ENCODE measurements at regions not wholly inside any gene's neighbourhood (a gene's known extent, or its start where the extent isn't known, plus 50 kb on each side); places are given as distances from the start of the nearest gene placed in this dataset.

DNA sequence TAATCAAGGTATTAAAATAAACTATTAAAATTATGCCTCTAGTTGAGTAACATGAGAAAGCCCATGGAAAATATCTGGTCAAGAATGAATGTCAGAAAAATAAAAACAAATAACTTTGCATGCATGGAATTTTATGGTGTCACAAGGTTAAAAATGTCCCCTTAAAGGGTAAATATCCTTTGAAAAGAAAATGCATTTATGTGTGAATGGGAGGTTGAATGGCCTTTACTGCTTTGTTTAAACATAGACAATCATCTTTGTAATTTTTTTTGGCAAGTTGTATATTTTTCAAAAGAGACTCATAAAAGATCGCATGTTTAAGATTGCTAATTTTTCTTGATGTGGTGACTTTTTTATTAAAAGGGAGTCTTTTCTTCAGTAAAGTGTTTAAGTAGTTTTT, 564.2 kb downstream of the NR2F2 start:
- Histone ChIP-seq H3K4me3 (no peak overlapping the region), H3K4me1 (replicated peaks in 1 of 2) (peaks cover 0 to under 1% of the 10 kb centered on the region in 2 donors), H3K36me3 (replicated peaks in 1 of 2) (no peaks in the 10 kb centered on the region), H3K27ac (no peak overlapping the region), H3K9me3 (replicated peaks in 1 of 3) (no peaks in the 10 kb centered on the region), H3K27me3 (no peaks in the 10 kb centered on the region)
- DNase-seq = no peak
- TF ChIP-seq POLR2A (IDR thresholded peaks at IDR 0.05) = no peak
- TF ChIP-seq, protein P1, sequence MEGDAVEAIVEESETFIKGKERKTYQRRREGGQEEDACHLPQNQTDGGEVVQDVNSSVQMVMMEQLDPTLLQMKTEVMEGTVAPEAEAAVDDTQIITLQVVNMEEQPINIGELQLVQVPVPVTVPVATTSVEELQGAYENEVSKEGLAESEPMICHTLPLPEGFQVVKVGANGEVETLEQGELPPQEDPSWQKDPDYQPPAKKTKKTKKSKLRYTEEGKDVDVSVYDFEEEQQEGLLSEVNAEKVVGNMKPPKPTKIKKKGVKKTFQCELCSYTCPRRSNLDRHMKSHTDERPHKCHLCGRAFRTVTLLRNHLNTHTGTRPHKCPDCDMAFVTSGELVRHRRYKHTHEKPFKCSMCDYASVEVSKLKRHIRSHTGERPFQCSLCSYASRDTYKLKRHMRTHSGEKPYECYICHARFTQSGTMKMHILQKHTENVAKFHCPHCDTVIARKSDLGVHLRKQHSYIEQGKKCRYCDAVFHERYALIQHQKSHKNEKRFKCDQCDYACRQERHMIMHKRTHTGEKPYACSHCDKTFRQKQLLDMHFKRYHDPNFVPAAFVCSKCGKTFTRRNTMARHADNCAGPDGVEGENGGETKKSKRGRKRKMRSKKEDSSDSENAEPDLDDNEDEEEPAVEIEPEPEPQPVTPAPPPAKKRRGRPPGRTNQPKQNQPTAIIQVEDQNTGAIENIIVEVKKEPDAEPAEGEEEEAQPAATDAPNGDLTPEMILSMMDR (IDR thresholded peaks at IDR 0.05) = no peak
- 61 to 83% (median 74%) methylated on average over 1 of the region's 1 CpG for WGBS, 4 donors
- intact Hi-C loops (cut with DNase I) = no loop called here

DNA sequence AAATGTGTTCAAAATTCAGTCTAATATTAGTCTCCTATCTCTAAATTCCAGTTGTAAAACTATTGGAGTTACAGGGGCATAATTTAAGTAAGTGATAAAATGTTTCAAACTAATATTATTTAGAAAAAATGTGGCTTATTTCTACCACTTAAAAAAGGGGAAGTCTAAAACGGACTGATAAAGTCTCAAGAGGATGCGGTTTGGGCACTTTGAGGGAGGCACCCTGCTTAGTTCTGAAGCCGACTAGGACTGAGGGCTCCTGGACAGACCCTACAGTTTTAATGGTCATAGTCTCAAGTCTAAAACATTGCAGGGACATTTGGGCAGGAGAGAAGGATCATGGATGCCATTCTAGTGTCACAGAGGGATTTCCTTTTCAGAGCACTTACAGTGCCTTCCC, 566.3 kb downstream of the NR2F2 start:
- no peaks in the 10 kb centered on the region for H3K27me3 ChIP-seq
- no peak overlapping the region for H3K27ac ChIP-seq
- WGBS, 4 donors = 61 to 81% (median 65%) methylated on average over 3 of the region's 3 CpGs
- H3K36me3 ChIP-seq (replicated peaks in 1 of 2) = no peaks in the 10 kb centered on the region
- H3K4me1 ChIP-seq (replicated peaks in 1 of 2) = no peaks in the 10 kb centered on the region
- no peak overlapping the region for H3K4me3 ChIP-seq
- TF ChIP-seq, protein P1 (IDR thresholded peaks at IDR 0.05) = no peak
- TF ChIP-seq POLR2A (IDR thresholded peaks at IDR 0.05) = no peak
- no peak for DNase-seq
- no peaks in the 10 kb centered on the region for H3K9me3 ChIP-seq (replicated peaks in 1 of 3)
- intact Hi-C loops (cut with DNase I) = no loop called here

DNA sequence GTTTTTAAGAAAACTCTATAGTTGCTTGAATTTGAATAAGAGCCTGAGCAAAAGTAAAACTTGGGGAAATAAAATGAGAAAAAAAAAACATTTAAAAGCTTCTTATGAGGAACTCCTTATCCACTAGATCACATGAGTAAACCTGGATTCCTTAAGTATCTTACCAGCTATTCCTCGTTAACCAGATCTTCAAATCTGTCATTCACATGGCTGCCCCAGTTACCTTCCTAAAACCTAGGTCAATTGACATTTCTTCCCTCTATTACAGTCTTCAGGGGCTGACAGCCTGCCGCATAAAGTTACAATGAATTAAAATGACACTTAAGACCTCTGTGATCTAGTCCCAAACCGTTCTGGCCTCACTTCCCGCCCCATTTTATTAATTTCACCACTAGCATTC, 583.6 kb downstream of the NR2F2 start:
- WGBS, 4 donors = 77 to 88% (median 82%) methylated on average over 4 of the region's 4 CpGs
- no peak for DNase-seq
- H3K27ac ChIP-seq = no peak overlapping the region
- peaks cover 0 to 6% (median 0%) of the 10 kb centered on the region in 3 donors for H3K9me3 ChIP-seq (replicated peaks in 1 of 3)
- intact Hi-C loops (cut with DNase I) = no loop called here
- no peaks in the 10 kb centered on the region for H3K27me3 ChIP-seq
- no peak overlapping the region for H3K4me3 ChIP-seq
- H3K36me3 ChIP-seq (replicated peaks in 1 of 2) = no peaks in the 10 kb centered on the region
- no peaks in the 10 kb centered on the region for H3K4me1 ChIP-seq (replicated peaks in 1 of 2)
- TF ChIP-seq POLR2A (IDR thresholded peaks at IDR 0.05) = no peak
- TF ChIP-seq, protein P1 (IDR thresholded peaks at IDR 0.05) = no peak

DNA sequence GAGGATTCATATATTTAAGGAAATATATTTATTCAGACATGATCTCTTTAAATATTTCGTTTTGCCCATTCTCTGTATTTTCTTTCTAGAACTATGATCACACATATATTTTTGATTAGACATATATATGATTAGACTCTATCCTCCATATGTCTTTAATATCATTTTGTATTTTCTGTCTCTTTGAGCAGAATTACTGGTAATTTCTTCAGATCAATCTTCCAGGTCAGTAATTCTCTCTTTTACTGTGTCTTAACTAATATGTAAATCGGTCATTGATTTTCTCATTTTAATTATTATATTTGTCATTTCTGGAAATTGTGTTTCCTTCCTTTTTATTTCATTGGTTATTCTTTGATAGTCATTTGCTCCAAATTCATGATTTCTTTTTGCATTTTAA, 586.2 kb downstream of the NR2F2 start:
- H3K4me1 ChIP-seq (replicated peaks in 1 of 2) = no peaks in the 10 kb centered on the region
- DNase-seq = no peak
- no peaks in the 10 kb centered on the region for H3K36me3 ChIP-seq (replicated peaks in 1 of 2)
- no peaks in the 10 kb centered on the region for H3K27me3 ChIP-seq
- H3K9me3 ChIP-seq (replicated peaks in 1 of 3) = peaks cover 0 to 6% (median 0%) of the 10 kb centered on the region in 3 donors
- intact Hi-C loops (cut with DNase I) = no loop called here
- no peak overlapping the region for H3K27ac ChIP-seq
- TF ChIP-seq, protein P1 (IDR thresholded peaks at IDR 0.05) = no peak
- TF ChIP-seq POLR2A (IDR thresholded peaks at IDR 0.05) = no peak
- H3K4me3 ChIP-seq = no peak overlapping the region
- WGBS, 4 donors = 72 to 87% (median 78%) methylated on average over 2 of the region's 2 CpGs
